Left lung (tissue), 4 donors: ENCODE measurements at regions not wholly inside any gene's neighbourhood (a gene's known extent, or its start where the extent isn't known, plus 50 kb on each side); places are given as distances from the start of the nearest gene placed in this dataset.

Experiments used
- ATAC-seq: fragments of 200-7000 bp; cut with Tn5 transposase; one replicate; pipeline ENCODE4 v1.9.1; 2020; ENCODE audit warnings: moderate library complexity
- DNase-seq, 4 donors: peaks; one replicate each; pipeline ENCODE4 v3.0.0-alpha.2; 2013 to 2020
- H3K27ac ChIP-seq, 2 donors: fragments of 200-600 bp; sonication (generic) in 1 of 2; one replicate each; pipeline versions ENCODE4 v1.5.0 to v1.8.0; 2020 to 2021
- H3K27me3 ChIP-seq, 2 donors: fragments of 200-600 bp; sonication (generic) in 1 of 2; one replicate each; pipeline versions ENCODE4 v1.5.0 to v1.8.0; 2020 to 2021
- H3K36me3 ChIP-seq, 2 donors: fragments of 200-600 bp; sonication (generic) in 1 of 2; one replicate each; pipeline versions ENCODE4 v1.5.0 to v1.8.0; 2020 to 2021
- H3K4me1 ChIP-seq, 2 donors: fragments of 200-600 bp; one replicate each; pipeline ENCODE4 v1.8.0; 2021
- H3K4me3 ChIP-seq, 2 donors: fragments of 200-600 bp; sonication (generic) in 1 of 2; one replicate each; pipeline versions ENCODE4 v1.5.0 to v1.8.0; 2020 to 2021; ENCODE audit warnings: mild to moderate bottlenecking in 1 of 2
- H3K9me3 ChIP-seq, 2 donors: fragments of 200-600 bp; sonication (generic) in 1 of 2; one replicate each; pipeline versions ENCODE4 v1.5.0 to v1.8.0; 2020 to 2021
- intact Hi-C, 2 donors: fragments of 100-400 bp; cut with DNase I; formaldehyde crosslinking; loops; one replicate each; pipeline versions ENCODE4 v1.11.2 to v1.14.2; 2022
- TF ChIP-seq, protein P1 (sequence below), 2 donors: fragments of 200-600 bp; sonication (generic) in 1 of 2; IDR thresholded peaks; one replicate each; pipeline versions ENCODE4 v1.5.0 to v1.8.0; 2021; ENCODE audit warnings: antibody characterized with exemption in 2 of 2
- donor health status: DM: no; HTN: yes; CAD: no.
- donor health status: DM: no; HTN: no; CAD: no.

GRCh38 chr7:80373429-80374032 is 138.3 kb downstream of the GNAT3 start:
- no peak overlapping the region for H3K4me3 ChIP-seq
- DNase-seq (no peak), ATAC-seq (no peak)
- H3K36me3 ChIP-seq: no peaks in the 10 kb centered on the region
- TF ChIP-seq, protein P1, sequence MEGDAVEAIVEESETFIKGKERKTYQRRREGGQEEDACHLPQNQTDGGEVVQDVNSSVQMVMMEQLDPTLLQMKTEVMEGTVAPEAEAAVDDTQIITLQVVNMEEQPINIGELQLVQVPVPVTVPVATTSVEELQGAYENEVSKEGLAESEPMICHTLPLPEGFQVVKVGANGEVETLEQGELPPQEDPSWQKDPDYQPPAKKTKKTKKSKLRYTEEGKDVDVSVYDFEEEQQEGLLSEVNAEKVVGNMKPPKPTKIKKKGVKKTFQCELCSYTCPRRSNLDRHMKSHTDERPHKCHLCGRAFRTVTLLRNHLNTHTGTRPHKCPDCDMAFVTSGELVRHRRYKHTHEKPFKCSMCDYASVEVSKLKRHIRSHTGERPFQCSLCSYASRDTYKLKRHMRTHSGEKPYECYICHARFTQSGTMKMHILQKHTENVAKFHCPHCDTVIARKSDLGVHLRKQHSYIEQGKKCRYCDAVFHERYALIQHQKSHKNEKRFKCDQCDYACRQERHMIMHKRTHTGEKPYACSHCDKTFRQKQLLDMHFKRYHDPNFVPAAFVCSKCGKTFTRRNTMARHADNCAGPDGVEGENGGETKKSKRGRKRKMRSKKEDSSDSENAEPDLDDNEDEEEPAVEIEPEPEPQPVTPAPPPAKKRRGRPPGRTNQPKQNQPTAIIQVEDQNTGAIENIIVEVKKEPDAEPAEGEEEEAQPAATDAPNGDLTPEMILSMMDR (IDR thresholded peaks at IDR 0.05): no peak
- no peak overlapping the region for H3K27ac ChIP-seq
- no peaks in the 10 kb centered on the region for H3K27me3 ChIP-seq
- peaks cover 0 to 4% of the 10 kb centered on the region in 2 donors for H3K9me3 ChIP-seq
- no peaks in the 10 kb centered on the region for H3K4me1 ChIP-seq
- intact Hi-C loops: no loop called here

GRCh38 chr7:80372415-80372814 is 139.4 kb downstream of the GNAT3 start:
- no peak for ATAC-seq
- intact Hi-C loops: no loop called here
- no peaks in the 10 kb centered on the region for H3K4me1 ChIP-seq

DNA sequence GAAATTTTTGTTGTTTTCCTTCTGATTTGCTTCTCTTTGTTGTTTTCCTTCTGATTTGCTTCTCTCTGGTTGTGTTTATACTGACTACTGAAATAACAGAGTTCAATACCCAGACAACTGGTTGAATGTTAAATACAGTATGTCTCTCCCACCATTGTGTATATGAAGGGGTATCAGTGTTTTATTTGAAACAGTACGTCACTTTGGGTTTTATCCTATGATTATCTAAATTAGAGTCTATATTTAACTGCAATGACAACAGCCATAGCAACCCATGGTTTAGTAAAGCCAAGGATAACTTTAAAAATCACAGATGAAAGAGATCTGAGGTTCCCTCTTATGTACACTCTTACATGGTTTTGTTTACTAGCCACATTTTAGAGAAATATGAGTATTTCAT is 141.3 kb downstream of the GNAT3 start:
- DNase-seq (no peak), ATAC-seq (no peak)
- Histone ChIP-seq H3K4me1 (no peaks in the 10 kb centered on the region), H3K27ac (no peak overlapping the region), H3K27me3 (no peaks in the 10 kb centered on the region), H3K36me3 (no peaks in the 10 kb centered on the region), H3K4me3 (no peak overlapping the region), H3K9me3 (peaks cover 0 to 8% of the 10 kb centered on the region in 2 donors)
- intact Hi-C loops: no loop called here
- TF ChIP-seq, protein P1 (IDR thresholded peaks at IDR 0.05): no peak

More at GRCh38 chr7:80372415-80372814, 139.4 kb downstream of the GNAT3 start:
- Histone ChIP-seq H3K27ac (no peak overlapping the region), H3K4me3 (no peak overlapping the region), H3K36me3 (no peaks in the 10 kb centered on the region), H3K27me3 (no peaks in the 10 kb centered on the region), H3K9me3 (peaks cover 0 to 4% of the 10 kb centered on the region in 2 donors)
- no peak for DNase-seq
- TF ChIP-seq, protein P1 (IDR thresholded peaks at IDR 0.05): no peak

GRCh38 chr7:80369321-80369720 is 142.5 kb downstream of the GNAT3 start:
- H3K4me3 ChIP-seq: no peak overlapping the region
- no peaks in the 10 kb centered on the region for H3K4me1 ChIP-seq
- intact Hi-C loops: no loop called here
- DNase-seq: no peak
- H3K27me3 ChIP-seq: no peaks in the 10 kb centered on the region
- peaks cover 0 to 14% of the 10 kb centered on the region in 2 donors for H3K9me3 ChIP-seq
- TF ChIP-seq, protein P1 (IDR thresholded peaks at IDR 0.05): no peak
- no peaks in the 10 kb centered on the region for H3K36me3 ChIP-seq
- H3K27ac ChIP-seq: no peak overlapping the region
- ATAC-seq: no peak

GRCh38 chr7:80362677-80363076 is 149.2 kb downstream of the GNAT3 start:
- peaks cover 0 to 14% of the 10 kb centered on the region in 2 donors for H3K9me3 ChIP-seq
- no peaks in the 10 kb centered on the region for H3K27me3 ChIP-seq
- DNase-seq (no peak), ATAC-seq (no peak)
- no peak overlapping the region for H3K4me3 ChIP-seq
- no peaks in the 10 kb centered on the region for H3K4me1 ChIP-seq
- intact Hi-C loops: no loop called here
- no peak overlapping the region for H3K27ac ChIP-seq
- H3K36me3 ChIP-seq: no peaks in the 10 kb centered on the region
- TF ChIP-seq, protein P1 (IDR thresholded peaks at IDR 0.05): no peak
